Hepatocyte (in vitro differentiated cells): ENCODE measurements at regions not wholly inside any gene's neighbourhood (a gene's known extent, or its start where the extent isn't known, plus 50 kb on each side); places are given as distances from the start of the nearest gene placed in this dataset.

Source experiments
- DNase-seq: peaks from one replicate; pipeline ENCODE4 v3.0.0-alpha.2; 2016; ENCODE audit warnings: low spot score
- H2AFZ ChIP-seq: fragments of 200-600 bp; sonication (generic); 2 replicates; pipeline ENCODE4 v1.6.0; 2016; ENCODE audit warnings: antibody characterized with exemption, mild to moderate bottlenecking
- H3K27ac ChIP-seq: fragments of 200-600 bp; sonication (generic); 2 replicates; pipeline ENCODE4 v1.5.1; 2016; ENCODE audit warnings: mild to moderate bottlenecking
- H3K27me3 ChIP-seq: fragments of 200-600 bp; sonication (generic); 2 replicates; pipeline ENCODE4 v1.6.1; 2016
- H3K36me3 ChIP-seq: fragments of 200-600 bp; sonication (generic); replicated peaks from 2 replicates; pipeline ENCODE4 v1.5.1; 2016; ENCODE audit warnings: low read depth; ENCODE audit not compliant: insufficient read depth
- H3K4me1 ChIP-seq: fragments of 200-600 bp; sonication (generic); 2 replicates; pipeline ENCODE4 v1.5.1; 2016; ENCODE audit warnings: mild to moderate bottlenecking, moderate library complexity; ENCODE audit not compliant: insufficient read depth
- H3K4me2 ChIP-seq: fragments of 200-600 bp; sonication (generic); 2 replicates; pipeline ENCODE4 v1.6.0; 2016
- H3K4me3 ChIP-seq: fragments of 200-600 bp; sonication (generic); 2 replicates; pipeline ENCODE4 v1.5.1; 2016; ENCODE audit warnings: mild to moderate bottlenecking
- H3K79me2 ChIP-seq: fragments of 200-600 bp; sonication (generic); 2 replicates; pipeline ENCODE4 v1.6.0; 2017; ENCODE audit warnings: mild to moderate bottlenecking
- H3K9me2 ChIP-seq: fragments of 200-600 bp; sonication (generic); replicated peaks from 2 replicates; pipeline ENCODE4 v1.6.0; 2017; ENCODE audit warnings: mild to moderate bottlenecking; ENCODE audit not compliant: insufficient read depth
- H3K9me3 ChIP-seq: fragments of 200-600 bp; sonication (generic); 2 replicates; pipeline ENCODE4 v1.5.1; 2016; ENCODE audit warnings: low read depth, mild to moderate bottlenecking
- H4K20me1 ChIP-seq: fragments of 200-600 bp; sonication (generic); 2 replicates; pipeline ENCODE4 v1.6.0; 2016; ENCODE audit warnings: mild to moderate bottlenecking; ENCODE audit not compliant: insufficient read depth, poor library complexity, severe bottlenecking
- EZH2 ChIP-seq: fragments of 200-600 bp; sonication (generic); IDR thresholded peaks from 2 replicates; pipeline ENCODE4 v1.6.1; 2016; ENCODE audit warnings: antibody characterized with exemption, mild to moderate bottlenecking, borderline replicate concordance
- EZH2phosphoT487 ChIP-seq: fragments of 200-600 bp; sonication (generic); IDR thresholded peaks from one replicate; pipeline ENCODE4 v1.6.1; 2018; ENCODE audit warnings: antibody characterized with exemption, mild to moderate bottlenecking, low read depth, moderate library complexity; ENCODE audit not compliant: unreplicated experiment, severe bottlenecking
- WGBS: methylation state at CpG from one replicate; pipeline ENCODE4 v1.1.6; 2016; ENCODE audit warnings: low lambda C conversion rate; ENCODE audit errors: missing lambda C conversion rate; 5-methylcytosine and 5-hydroxymethylcytosine counted together
- TF ChIP-seq, protein P1 (sequence below): fragments of 200-600 bp; sonication (generic); IDR thresholded peaks from 2 replicates; pipeline ENCODE4 v1.5.1; 2016; ENCODE audit warnings: antibody characterized with exemption, mild to moderate bottlenecking; ENCODE audit not compliant: poor library complexity

DNA sequence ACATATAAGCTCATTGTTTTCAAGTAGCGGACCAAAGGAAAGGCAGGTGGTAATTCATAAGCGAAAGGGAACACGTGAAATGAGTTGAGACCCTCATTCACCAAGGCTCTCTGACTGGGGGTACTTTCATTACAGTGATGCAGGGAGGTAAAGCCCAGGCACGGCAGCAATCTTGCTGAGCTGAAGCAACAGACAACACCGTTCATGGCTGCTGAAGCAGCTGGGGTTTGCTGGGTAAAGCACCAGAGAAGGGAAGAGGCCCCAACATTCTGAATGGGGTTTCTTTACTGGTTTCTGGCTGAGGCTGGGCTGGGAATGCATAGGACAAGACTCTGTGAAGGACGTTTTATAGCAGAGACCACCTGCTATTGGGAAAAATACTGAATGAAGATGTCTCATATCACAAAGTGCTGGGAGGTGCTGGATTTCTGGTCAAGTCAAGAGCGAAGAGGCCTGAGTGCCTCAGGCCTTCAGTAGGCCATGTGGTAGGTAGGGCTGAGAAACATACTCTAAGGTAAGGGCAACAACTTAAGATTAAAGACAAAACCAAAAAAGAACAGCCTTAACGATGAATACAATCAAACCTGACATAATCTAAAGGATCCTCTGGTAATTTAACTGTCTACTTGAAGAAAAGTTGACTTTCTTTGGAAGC lies 324.7 kb upstream of the PIK3C3 start:
- no peak for DNase-seq
- no peaks in the 10 kb centered on the region for H3K9me3 ChIP-seq
- no peak overlapping the region for H3K27ac ChIP-seq
- H3K9me2 ChIP-seq, result no peaks in the 10 kb centered on the region
- no peak for TF ChIP-seq EZH2phosphoT487
- TF ChIP-seq, protein P1, sequence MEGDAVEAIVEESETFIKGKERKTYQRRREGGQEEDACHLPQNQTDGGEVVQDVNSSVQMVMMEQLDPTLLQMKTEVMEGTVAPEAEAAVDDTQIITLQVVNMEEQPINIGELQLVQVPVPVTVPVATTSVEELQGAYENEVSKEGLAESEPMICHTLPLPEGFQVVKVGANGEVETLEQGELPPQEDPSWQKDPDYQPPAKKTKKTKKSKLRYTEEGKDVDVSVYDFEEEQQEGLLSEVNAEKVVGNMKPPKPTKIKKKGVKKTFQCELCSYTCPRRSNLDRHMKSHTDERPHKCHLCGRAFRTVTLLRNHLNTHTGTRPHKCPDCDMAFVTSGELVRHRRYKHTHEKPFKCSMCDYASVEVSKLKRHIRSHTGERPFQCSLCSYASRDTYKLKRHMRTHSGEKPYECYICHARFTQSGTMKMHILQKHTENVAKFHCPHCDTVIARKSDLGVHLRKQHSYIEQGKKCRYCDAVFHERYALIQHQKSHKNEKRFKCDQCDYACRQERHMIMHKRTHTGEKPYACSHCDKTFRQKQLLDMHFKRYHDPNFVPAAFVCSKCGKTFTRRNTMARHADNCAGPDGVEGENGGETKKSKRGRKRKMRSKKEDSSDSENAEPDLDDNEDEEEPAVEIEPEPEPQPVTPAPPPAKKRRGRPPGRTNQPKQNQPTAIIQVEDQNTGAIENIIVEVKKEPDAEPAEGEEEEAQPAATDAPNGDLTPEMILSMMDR, result no peak
- TF ChIP-seq EZH2, result no peak
- 95% methylated on average over 8 of the region's 8 CpGs for WGBS
- H3K4me2 ChIP-seq, result peak overlapping the region; percentile 68
- H3K4me1 ChIP-seq, result no peaks in the 10 kb centered on the region
- H4K20me1 ChIP-seq, result no peaks in the 10 kb centered on the region
- H2AFZ ChIP-seq, result no peak overlapping the region
- peaks cover 12% of the 10 kb centered on the region for H3K79me2 ChIP-seq
- H3K27me3 ChIP-seq, result no peaks in the 10 kb centered on the region
- no peaks in the 10 kb centered on the region for H3K36me3 ChIP-seq
- no peak overlapping the region for H3K4me3 ChIP-seq

DNA sequence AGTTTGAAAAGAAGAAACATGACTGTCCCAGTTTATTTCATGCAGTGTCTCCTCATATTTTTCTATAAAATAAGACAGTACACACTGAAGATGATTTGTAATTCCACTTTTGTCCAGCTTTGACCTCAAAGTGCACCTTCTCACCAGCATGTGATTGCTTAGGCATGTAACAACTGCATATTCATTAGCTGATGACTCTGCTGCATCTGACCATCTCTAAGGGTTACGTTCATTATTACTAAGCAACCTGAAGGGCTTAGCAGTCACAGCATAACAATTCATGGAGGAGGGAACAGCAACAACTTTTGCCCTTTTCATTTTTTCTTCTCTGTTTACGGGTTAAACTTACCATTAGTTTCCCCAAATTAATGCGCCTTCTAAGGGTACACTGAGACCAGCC lies 330.6 kb upstream of the PIK3C3 start:
- Histone ChIP-seq H4K20me1 (no peaks in the 10 kb centered on the region), H3K36me3 (no peaks in the 10 kb centered on the region), H3K27ac (no peak overlapping the region), H3K9me3 (no peaks in the 10 kb centered on the region), H3K4me1 (no peaks in the 10 kb centered on the region), H3K4me3 (no peak overlapping the region), H3K9me2 (no peaks in the 10 kb centered on the region), H3K4me2 (no peak overlapping the region), H2AFZ (no peak overlapping the region), H3K79me2 (peaks cover 5% of the 10 kb centered on the region), H3K27me3 (no peaks in the 10 kb centered on the region)
- TF ChIP-seq, protein P1, result no peak
- TF ChIP-seq EZH2phosphoT487, result no peak
- TF ChIP-seq EZH2, result no peak
- WGBS, result 93% methylated on average over 3 of the region's 3 CpGs
- no peak for DNase-seq

DNA sequence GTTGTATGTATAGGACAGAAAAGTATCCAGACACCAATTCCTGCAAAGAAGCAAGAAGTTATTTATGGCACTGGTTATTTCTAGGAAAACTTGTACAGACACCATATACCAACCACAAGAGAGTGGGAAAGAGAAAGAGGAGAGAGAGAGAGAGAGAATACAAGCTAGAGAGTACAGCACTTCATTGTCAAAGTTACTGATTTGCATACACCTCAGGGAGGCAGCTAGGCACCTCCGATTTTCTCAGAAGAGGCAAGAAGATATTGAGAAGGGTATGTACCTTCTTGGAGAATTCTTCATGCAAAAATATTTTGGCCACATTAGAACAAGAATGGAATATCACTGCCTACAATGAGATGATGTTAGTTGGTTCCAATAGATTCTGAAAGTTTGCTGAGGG lies 333.9 kb upstream of the PIK3C3 start:
- H3K79me2 ChIP-seq, result no peaks in the 10 kb centered on the region
- H3K9me2 ChIP-seq, result no peaks in the 10 kb centered on the region
- DNase-seq, result no peak
- no peak overlapping the region for H2AFZ ChIP-seq
- H3K36me3 ChIP-seq, result no peaks in the 10 kb centered on the region
- H3K27ac ChIP-seq, result no peak overlapping the region
- TF ChIP-seq, protein P1, result no peak
- TF ChIP-seq EZH2 (no peak), EZH2phosphoT487 (no peak)
- 63% methylated on average over 1 of the region's 1 CpG for WGBS
- H3K4me1 ChIP-seq, result no peaks in the 10 kb centered on the region
- H3K4me2 ChIP-seq, result no peak overlapping the region
- H4K20me1 ChIP-seq, result no peaks in the 10 kb centered on the region
- H3K9me3 ChIP-seq, result no peaks in the 10 kb centered on the region
- no peaks in the 10 kb centered on the region for H3K27me3 ChIP-seq
- no peak overlapping the region for H3K4me3 ChIP-seq
